HG02571 (cell line): ENCODE measurements at regions not wholly inside any gene's neighbourhood (a gene's known extent, or its start where the extent isn't known, plus 50 kb on each side); places are given as distances from the start of the nearest gene placed in this dataset.

Source experiments
- ATAC-seq: cut with Tn5 transposase; IDR thresholded peaks from one replicate; pipeline ENCODE4 v1.9.1; 2021; ENCODE audit warnings: mild to moderate bottlenecking, moderate library complexity; ENCODE audit not compliant: unreplicated experiment

- ATAC-seq: no peak
These were observed 93.0 kb upstream of the ZNF608 start for GRCh38 chr5:124839371-124839998.

- ATAC-seq: no peak
These were observed 95.6 kb upstream of the ZNF608 start for GRCh38 chr5:124841829-124842712.

GRCh38 chr5:124842725-124843595 is 96.5 kb upstream of the ZNF608 start:
- no peak for ATAC-seq

GRCh38 chr5:124843596-124843899 is 97.1 kb upstream of the ZNF608 start:
- no peak for ATAC-seq

GRCh38 chr5:124844371-124844920 is 98.0 kb upstream of the ZNF608 start:
- ATAC-seq: no peak

GRCh38 chr5:124847907-124848306 is 101.5 kb upstream of the ZNF608 start:
- no peak for ATAC-seq

GRCh38 chr5:124849774-124850173 is 103.3 kb upstream of the ZNF608 start:
- ATAC-seq: no peak

- no peak for ATAC-seq
These were observed 110.3 kb upstream of the ZNF608 start for GRCh38 chr5:124856726-124857125.

GRCh38 chr5:124858612-124859011 is 112.2 kb upstream of the ZNF608 start:
- no peak for ATAC-seq

GRCh38 chr5:124859027-124859426 is 112.6 kb upstream of the ZNF608 start:
- ATAC-seq: no peak

GRCh38 chr5:124859556-124860290 is 113.3 kb upstream of the ZNF608 start:
- no peak for ATAC-seq

- ATAC-seq: no peak
These were observed 113.8 kb upstream of the ZNF608 start for GRCh38 chr5:124860291-124860655.

GRCh38 chr5:124865066-124865465 is 118.6 kb upstream of the ZNF608 start:
- ATAC-seq: no peak

GRCh38 chr5:124865603-124866354 is 119.3 kb upstream of the ZNF608 start:
- ATAC-seq: no peak

GRCh38 chr5:124866355-124867136 is 120.1 kb upstream of the ZNF608 start:
- no peak for ATAC-seq

- ATAC-seq: no peak
These were observed 120.8 kb upstream of the ZNF608 start for GRCh38 chr5:124867137-124867704.

GRCh38 chr5:124868676-124869075 is 122.2 kb upstream of the ZNF608 start:
- no peak for ATAC-seq

GRCh38 chr5:124869426-124870033 is 123.1 kb upstream of the ZNF608 start:
- ATAC-seq: no peak
